Uterus (tissue), 3 donors: ENCODE measurements at regions not wholly inside any gene's neighbourhood (a gene's known extent, or its start where the extent isn't known, plus 50 kb on each side); places are given as distances from the start of the nearest gene placed in this dataset.

Source experiments
- DNase-seq, 2 donors: peaks; one replicate each; pipeline ENCODE4 v3.0.0-alpha.2; 2019 to 2020
- H3K27ac ChIP-seq, 2 donors: fragments of 200-600 bp; sonication (generic); 1 replicate in 1 of 2; 2 replicates in 1 of 2; pipeline ENCODE4 v1.5.1; 2016 to 2018
- H3K27me3 ChIP-seq, 2 donors: fragments of 200-600 bp; sonication (generic); one replicate each; pipeline ENCODE4 v1.5.1; 2018 to 2019; ENCODE audit warnings: control low read depth in 1 of 2
- H3K36me3 ChIP-seq, 2 donors: fragments of 200-600 bp; sonication (generic); one replicate each; pipeline ENCODE4 v1.5.1; 2019; ENCODE audit warnings: control low read depth in 1 of 2
- H3K4me1 ChIP-seq, 2 donors: fragments of 200-600 bp; sonication (generic); one replicate each; pipeline ENCODE4 v1.5.1; 2018 to 2019; ENCODE audit warnings: control low read depth in 1 of 2
- H3K4me3 ChIP-seq, 2 donors: fragments of 200-600 bp; sonication (generic); 1 replicate in 1 of 2; 2 replicates in 1 of 2; pipeline ENCODE4 v1.5.1; 2018 to 2019; ENCODE audit warnings: mild to moderate bottlenecking in 1 of 2
- H3K9me3 ChIP-seq, 2 donors: fragments of 200-600 bp; sonication (generic); one replicate each; pipeline ENCODE4 v1.5.1; 2019; ENCODE audit warnings: control low read depth in 1 of 2
- CTCF ChIP-seq, 4 experiments: fragments of 200-600 bp in 2 of 4; fragments of 450-650 bp in 2 of 4; sonication (generic) in 2 of 4; IDR thresholded peaks; one replicate each; pipeline ENCODE4 v1.5.1; 2016 to 2019; ENCODE audit warnings: antibody characterized with exemption in 4 of 4, mild to moderate bottlenecking in 2 of 4, moderate library complexity in 1 of 4
- POLR2A ChIP-seq, 2 donors: fragments of 450-650 bp; IDR thresholded peaks; one replicate each; pipeline ENCODE4 v1.6.1; 2016; ENCODE audit warnings: antibody characterized with exemption in 2 of 2, mild to moderate bottlenecking in 1 of 2, moderate library complexity in 1 of 2
- intact Hi-C: fragments of 100-400 bp; cut with DNase I; formaldehyde crosslinking; loops from one replicate; pipeline ENCODE4 v1.15.1; 2023; ENCODE audit warnings: low total_unique reads
- donor health status: DM: yes; HTN: yes; CAD: no.

- Histone ChIP-seq H3K27me3 (no peaks in the 10 kb centered on the region), H3K9me3 (no peaks in the 10 kb centered on the region), H3K27ac (no peak overlapping the region), H3K4me1 (no peaks in the 10 kb centered on the region), H3K36me3 (no peaks in the 10 kb centered on the region), H3K4me3 (no peak overlapping the region)
- DNase-seq = no peak
- TF ChIP-seq POLR2A (IDR thresholded peaks at IDR 0.05) (no peak), CTCF (IDR thresholded peaks at IDR 0.05) (no peak)
- intact Hi-C loops = no loop called here
Measured at GRCh38 chr12:77166696-77167095, 101.3 kb upstream of the E2F7 start.

DNA sequence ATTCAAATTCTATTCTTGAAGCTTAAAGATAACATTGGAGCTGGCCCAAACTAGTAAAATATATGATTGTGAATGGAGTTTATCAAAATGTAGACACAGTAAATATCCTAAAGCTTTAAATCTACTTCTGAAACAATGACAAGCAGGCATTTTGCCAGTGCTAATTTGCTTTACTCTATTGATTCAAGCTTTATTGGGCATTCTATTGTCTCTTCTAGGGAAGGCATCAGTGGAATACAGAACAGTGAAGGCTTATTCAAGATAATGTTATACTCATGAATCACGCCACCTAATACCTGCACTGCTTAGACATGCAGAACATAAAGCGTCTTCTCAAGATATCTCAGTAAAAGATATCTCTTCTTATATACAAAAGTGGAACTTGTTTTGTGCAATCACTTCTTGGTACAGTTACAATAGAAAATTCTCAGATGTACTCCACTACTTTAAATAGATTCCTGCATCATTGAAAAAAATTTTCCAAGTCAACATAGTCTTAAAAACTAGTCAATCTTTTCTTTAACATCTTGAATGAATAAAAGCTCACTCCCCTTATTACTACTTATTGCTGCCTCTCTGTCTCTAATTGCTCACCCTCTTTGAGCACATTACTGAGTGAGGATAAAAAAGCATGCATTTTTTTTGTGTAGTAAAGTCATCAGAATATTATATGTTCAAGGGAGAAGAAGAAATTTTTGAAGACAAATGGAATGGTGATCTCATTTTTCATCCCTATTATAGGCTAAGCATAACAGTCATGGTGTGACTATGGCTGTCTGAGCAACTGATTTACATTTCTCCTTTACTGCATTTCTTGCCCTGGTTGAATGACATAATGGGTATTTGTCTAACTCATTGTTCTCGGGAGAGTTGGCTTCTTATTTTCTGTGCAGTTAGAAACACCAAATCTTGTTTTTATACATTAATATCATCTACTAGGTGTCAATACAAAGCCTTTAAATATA is 98.0 kb upstream of the E2F7 start:
- H3K4me3 ChIP-seq = no peak overlapping the region
- H3K4me1 ChIP-seq = no peaks in the 10 kb centered on the region
- no peaks in the 10 kb centered on the region for H3K27me3 ChIP-seq
- H3K27ac ChIP-seq = no peak overlapping the region
- intact Hi-C loops = no loop called here
- TF ChIP-seq CTCF (IDR thresholded peaks at IDR 0.05) = no peak
- TF ChIP-seq POLR2A (IDR thresholded peaks at IDR 0.05) = no peak
- DNase-seq = no peak
- no peaks in the 10 kb centered on the region for H3K9me3 ChIP-seq
- H3K36me3 ChIP-seq = no peaks in the 10 kb centered on the region

DNA sequence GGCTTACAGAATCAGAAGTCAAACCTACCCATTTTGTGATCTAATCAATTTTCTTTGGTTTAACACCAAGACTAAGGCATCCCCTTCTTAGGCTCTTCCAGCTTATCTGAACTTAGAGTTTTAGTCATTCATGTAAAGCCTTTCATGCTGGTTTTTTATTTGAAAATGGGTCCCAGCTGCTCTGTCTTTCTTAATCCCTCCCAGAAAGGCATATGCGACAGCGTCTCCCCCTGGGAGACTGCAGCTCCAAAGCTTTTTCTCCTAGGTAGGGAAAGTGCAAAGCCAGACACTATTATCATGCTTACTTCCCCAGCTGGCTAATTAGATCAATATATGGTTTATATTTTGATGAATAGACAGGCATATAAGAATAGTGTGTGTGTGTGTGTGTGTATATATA is 96.6 kb upstream of the E2F7 start:
- H3K4me1 ChIP-seq = no peaks in the 10 kb centered on the region
- no peak for DNase-seq
- H3K36me3 ChIP-seq = no peaks in the 10 kb centered on the region
- H3K27ac ChIP-seq = no peak overlapping the region
- H3K9me3 ChIP-seq = no peaks in the 10 kb centered on the region
- H3K27me3 ChIP-seq = no peaks in the 10 kb centered on the region
- intact Hi-C loops = no loop called here
- no peak for TF ChIP-seq CTCF (IDR thresholded peaks at IDR 0.05)
- TF ChIP-seq POLR2A (IDR thresholded peaks at IDR 0.05) = no peak
- H3K4me3 ChIP-seq = no peak overlapping the region

- Histone ChIP-seq H3K27ac (no peak overlapping the region), H3K4me3 (no peak overlapping the region), H3K9me3 (no peaks in the 10 kb centered on the region), H3K4me1 (no peaks in the 10 kb centered on the region), H3K36me3 (no peaks in the 10 kb centered on the region), H3K27me3 (no peaks in the 10 kb centered on the region)
- intact Hi-C loops = no loop called here
- DNase-seq = no peak
- TF ChIP-seq CTCF (IDR thresholded peaks at IDR 0.05) (no peak), POLR2A (IDR thresholded peaks at IDR 0.05) (no peak)
Measured at GRCh38 chr12:77160931-77161330, 95.6 kb upstream of the E2F7 start.

DNA sequence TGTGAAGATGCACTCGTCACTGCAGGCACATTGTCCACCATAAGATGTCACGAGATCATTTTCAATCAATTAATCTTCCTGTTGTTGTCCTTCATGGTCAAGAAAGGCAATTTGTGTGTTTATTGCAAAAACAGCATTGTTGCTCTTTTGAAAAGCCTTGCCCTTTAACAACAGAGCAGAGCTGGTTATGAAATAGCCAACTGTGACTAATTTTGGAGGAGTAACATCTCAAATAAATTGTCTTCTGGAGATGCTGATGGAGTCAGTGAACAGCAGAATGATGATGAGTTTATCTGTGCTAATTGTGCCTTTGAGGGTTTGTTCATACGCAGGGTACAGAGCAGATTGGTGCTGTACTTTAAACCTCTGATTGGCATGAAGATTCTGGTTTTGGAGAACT is 88.3 kb upstream of the E2F7 start:
- TF ChIP-seq POLR2A (IDR thresholded peaks at IDR 0.05) = no peak
- TF ChIP-seq CTCF (IDR thresholded peaks at IDR 0.05) = no peak
- no peak overlapping the region for H3K4me3 ChIP-seq
- no peak for DNase-seq
- H3K27me3 ChIP-seq = no peaks in the 10 kb centered on the region
- no peaks in the 10 kb centered on the region for H3K4me1 ChIP-seq
- intact Hi-C loops = no loop called here
- no peak overlapping the region for H3K27ac ChIP-seq
- no peaks in the 10 kb centered on the region for H3K36me3 ChIP-seq
- H3K9me3 ChIP-seq = no peaks in the 10 kb centered on the region
